DND-41 (cell line): ENCODE measurements at regions not wholly inside any gene's neighbourhood (a gene's known extent, or its start where the extent isn't known, plus 50 kb on each side); places are given as distances from the start of the nearest gene placed in this dataset.

Experiments used
- EZH2 ChIP-seq: IDR thresholded peaks from 3 replicates; pipeline ENCODE4 v1.6.1; 2012; ENCODE audit warnings: borderline replicate concordance, low read depth, mild to moderate bottlenecking, moderate library complexity, low read length, inconsistent platforms; ENCODE audit not compliant: severe bottlenecking
- TF ChIP-seq, protein P1 (sequence below): IDR thresholded peaks from 2 replicates; pipeline ENCODE4 v1.5.1; 2012; ENCODE audit warnings: borderline replicate concordance, low read length, moderate library complexity, mild to moderate bottlenecking; ENCODE audit not compliant: poor library complexity, severe bottlenecking; ENCODE audit errors: extremely low read depth

- TF ChIP-seq, protein P1, sequence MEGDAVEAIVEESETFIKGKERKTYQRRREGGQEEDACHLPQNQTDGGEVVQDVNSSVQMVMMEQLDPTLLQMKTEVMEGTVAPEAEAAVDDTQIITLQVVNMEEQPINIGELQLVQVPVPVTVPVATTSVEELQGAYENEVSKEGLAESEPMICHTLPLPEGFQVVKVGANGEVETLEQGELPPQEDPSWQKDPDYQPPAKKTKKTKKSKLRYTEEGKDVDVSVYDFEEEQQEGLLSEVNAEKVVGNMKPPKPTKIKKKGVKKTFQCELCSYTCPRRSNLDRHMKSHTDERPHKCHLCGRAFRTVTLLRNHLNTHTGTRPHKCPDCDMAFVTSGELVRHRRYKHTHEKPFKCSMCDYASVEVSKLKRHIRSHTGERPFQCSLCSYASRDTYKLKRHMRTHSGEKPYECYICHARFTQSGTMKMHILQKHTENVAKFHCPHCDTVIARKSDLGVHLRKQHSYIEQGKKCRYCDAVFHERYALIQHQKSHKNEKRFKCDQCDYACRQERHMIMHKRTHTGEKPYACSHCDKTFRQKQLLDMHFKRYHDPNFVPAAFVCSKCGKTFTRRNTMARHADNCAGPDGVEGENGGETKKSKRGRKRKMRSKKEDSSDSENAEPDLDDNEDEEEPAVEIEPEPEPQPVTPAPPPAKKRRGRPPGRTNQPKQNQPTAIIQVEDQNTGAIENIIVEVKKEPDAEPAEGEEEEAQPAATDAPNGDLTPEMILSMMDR, result no peak
- no peak for TF ChIP-seq EZH2
Observed at GRCh38 chr7:54337466-54337865, 204.7 kb upstream of the VSTM2A start.
